IMR-90 (cell line): ENCODE measurements at regions not wholly inside any gene's neighbourhood (a gene's known extent, or its start where the extent isn't known, plus 50 kb on each side); places are given as distances from the start of the nearest gene placed in this dataset.

ENCODE experiments used
- ATAC-seq: fragments of 200-7000 bp; cut with Tn5 transposase; 2 replicates; pipeline ENCODE4 v1.9.1; 2020; ENCODE audit warnings: low read depth, mild to moderate bottlenecking, moderate library complexity
- BruUV-seq: library from RNA; stranded (reverse); fragments of 400-500 nt; replicated peaks from 2 replicates; lab custom pipeline; 2021; lab: Mats Ljungman, UMichigan
- CTCF ChIA-PET: fragments of 300-600 bp; formaldehyde crosslinking; extraction: SDS; loops from one replicate; lab custom pipeline; 2021; ENCODE audit warnings: antibody characterized with exemption; lab: Yijun Ruan, JAX
- POLR2A ChIA-PET: fragments of 300-600 bp; sonication (Branson Sonifier 250); formaldehyde crosslinking; loops from one replicate; lab custom pipeline; 2022; ENCODE audit warnings: antibody characterized with exemption; ENCODE audit not compliant: unreplicated experiment; lab: Charles Lee
- DNase-seq: peaks from one replicate; pipeline ENCODE4 v3.0.0; 2013
- H2AFZ ChIP-seq: replicated peaks from 2 replicates; pipeline ENCODE3; 2013; ENCODE audit warnings: low read length, mild to moderate bottlenecking; ENCODE audit not compliant: poor library complexity
- H2AK5ac ChIP-seq: 2 replicates; pipeline ENCODE4 v1.6.1; 2013; ENCODE audit warnings: low read depth, low read length, inconsistent platforms
- H2AK9ac ChIP-seq: replicated peaks from 2 replicates; pipeline ENCODE3; 2013; ENCODE audit warnings: mild to moderate bottlenecking, low read depth, low read length, moderate library complexity; ENCODE audit not compliant: poor library complexity
- H2BK120ac ChIP-seq: 2 replicates; pipeline ENCODE4 v1.6.1; 2013; ENCODE audit warnings: low read depth, low read length, inconsistent platforms
- H2BK15ac ChIP-seq: 3 replicates; pipeline ENCODE4 v1.6.1; 2013; ENCODE audit warnings: low read depth, low read length, inconsistent platforms
- H2BK20ac ChIP-seq: 2 replicates; pipeline ENCODE4 v1.6.1; 2013; ENCODE audit warnings: low read depth, mild to moderate bottlenecking, inconsistent platforms, low read length, moderate library complexity
- H2BK5ac ChIP-seq: 2 replicates; pipeline ENCODE4 v1.6.1; 2013; ENCODE audit warnings: mild to moderate bottlenecking, low read depth, low read length, inconsistent platforms; ENCODE audit not compliant: poor library complexity, severe bottlenecking
- H3K14ac ChIP-seq: replicated peaks from 2 replicates; pipeline ENCODE4 v1.6.1; 2013; ENCODE audit warnings: low read depth, low read length, inconsistent platforms
- H3K18ac ChIP-seq: 2 replicates; pipeline ENCODE4 v1.6.1; 2013; ENCODE audit warnings: low read depth, low read length, control low read depth
- H3K23ac ChIP-seq: 2 replicates; pipeline ENCODE4 v1.6.1; 2013; ENCODE audit warnings: low read depth, low read length, inconsistent platforms
- H3K27ac ChIP-seq: 2 replicates; pipeline ENCODE4 v1.5.1; 2013; ENCODE audit warnings: mild to moderate bottlenecking, control low read depth, low read length; ENCODE audit not compliant: insufficient read depth
- H3K27me3 ChIP-seq: 2 replicates; pipeline ENCODE4 v1.6.1; 2013; ENCODE audit warnings: low read length; ENCODE audit not compliant: control insufficient read depth, insufficient read depth
- H3K36me3 ChIP-seq: 2 replicates; pipeline ENCODE4 v1.6.1; 2013; ENCODE audit warnings: low read length, mixed read lengths; ENCODE audit not compliant: control insufficient read depth, insufficient read depth
- H3K4ac ChIP-seq: 2 replicates; pipeline ENCODE4 v1.6.1; 2013; ENCODE audit warnings: low read depth, low read length, inconsistent platforms
- H3K4me1 ChIP-seq: 2 replicates; pipeline ENCODE4 v1.6.1; 2013; ENCODE audit warnings: low read length, mixed read lengths; ENCODE audit not compliant: control insufficient read depth, insufficient read depth
- H3K4me2 ChIP-seq: 2 replicates; pipeline ENCODE4 v1.6.1; 2013; ENCODE audit warnings: low read depth, mild to moderate bottlenecking, control low read depth, low read length, moderate library complexity
- H3K4me3 ChIP-seq: 2 replicates; pipeline ENCODE4 v1.5.1; 2013; ENCODE audit warnings: low read depth, mild to moderate bottlenecking, control low read depth, low read length, moderate library complexity; ENCODE audit not compliant: insufficient read depth
- H3K56ac ChIP-seq: 2 replicates; pipeline ENCODE4 v1.6.1; 2013; ENCODE audit warnings: low read length, inconsistent platforms; ENCODE audit not compliant: insufficient read depth; ENCODE audit errors: extremely low read depth
- H3K79me1 ChIP-seq, 2 experiments: 2 replicates each; pipeline ENCODE4 v1.6.1; 2013; ENCODE audit warnings: low read length in 2 of 2, inconsistent platforms in 1 of 2, low read depth in 1 of 2
- H3K9ac ChIP-seq: 2 replicates; pipeline ENCODE4 v1.6.1; 2013; ENCODE audit warnings: low read depth, low read length, control low read depth
- H3K9me1 ChIP-seq: 2 replicates; pipeline ENCODE4 v1.6.1; 2013; ENCODE audit warnings: low read length, inconsistent platforms; ENCODE audit not compliant: insufficient read depth
- H3K9me3 ChIP-seq: 2 replicates; pipeline ENCODE4 v1.6.1; 2013; ENCODE audit warnings: low read length; ENCODE audit not compliant: control insufficient read depth, insufficient read depth
- H4K20me1 ChIP-seq: 2 replicates; pipeline ENCODE4 v1.6.1; 2013; ENCODE audit warnings: low read length, inconsistent platforms; ENCODE audit not compliant: insufficient read depth
- H4K5ac ChIP-seq: 2 replicates; pipeline ENCODE4 v1.6.1; 2013; ENCODE audit warnings: mild to moderate bottlenecking, low read depth, low read length, control low read depth
- H4K8ac ChIP-seq, 2 experiments: 2 replicates each; pipeline ENCODE4 v1.6.1; 2013; ENCODE audit warnings: low read depth in 2 of 2, low read length in 2 of 2, control low read depth in 1 of 2, inconsistent platforms in 1 of 2
- H4K91ac ChIP-seq: 2 replicates; pipeline ENCODE4 v1.6.1; 2013; ENCODE audit warnings: low read depth, low read length, inconsistent platforms; ENCODE audit not compliant: insufficient read depth
- CEBPB ChIP-seq: IDR thresholded peaks from 2 replicates; pipeline ENCODE4 v1.6.1; 2012; ENCODE audit warnings: low read depth, low read length, improper control_type of control experiment
- CTCF ChIP-seq: conservative IDR thresholded peaks from 2 replicates; pipeline ENCODE4 v1.5.1; 2012; ENCODE audit warnings: mild to moderate bottlenecking, low read depth, low read length, improper control_type of control experiment
- ELK1 ChIP-seq: fragments of 150-350 bp; IDR thresholded peaks from 2 replicates; pipeline ENCODE4 v1.6.1; 2016; ENCODE audit warnings: low read depth, mild to moderate bottlenecking, low read length, moderate library complexity, borderline replicate concordance
- RAD21 ChIP-seq: IDR thresholded peaks from 2 replicates; pipeline ENCODE4 v1.6.1; 2012; ENCODE audit warnings: low read length, improper control_type of control experiment
- USF2 ChIP-seq: fragments of 150-350 bp; IDR thresholded peaks from 2 replicates; pipeline ENCODE4 v1.6.1; 2017; ENCODE audit warnings: mild to moderate bottlenecking, antibody characterized with exemption, low read length, low read depth
- WGBS, 2 experiments: methylation state at CpG; one replicate each; pipeline versions ENCODE4 v1.1.5 to v1.1.7; 2013; ENCODE audit warnings: missing lambda C conversion rate in 2 of 2; ENCODE audit not compliant: insufficient read length in 1 of 2; ENCODE audit errors: extremely low coverage in 2 of 2; 5-methylcytosine and 5-hydroxymethylcytosine counted together
- dilution Hi-C: fragments of 300-500 bp; cut with HindIII; formaldehyde crosslinking; loops from one replicate; pipeline ENCODE4 v1.14.3; 2018; ENCODE audit warnings: low sequenced_read_pairs; ENCODE audit not compliant: unreplicated experiment
- in situ Hi-C: fragments of 300-500 bp; cut with MboI; formaldehyde crosslinking; loops from 3 replicates; pipeline ENCODE4 v1.14.3; 2019; ENCODE audit warnings: low sequenced_read_pairs, inconsistent platforms, mixed read lengths
- intact Hi-C: fragments of 100-400 bp; cut with micrococcal nuclease; formaldehyde crosslinking; loops from 2 replicates; pipeline ENCODE4 v1.10.0; 2022

- Histone ChIP-seq H3K27ac (no peak overlapping the region), H3K27me3 (no peaks in the 10 kb centered on the region), H2BK120ac (no peak overlapping the region), H3K4me1 (no peaks in the 10 kb centered on the region), H3K23ac (no peak overlapping the region), H3K79me1 (no peaks in the 10 kb centered on the region), H4K8ac (no peak overlapping the region), H3K4me2 (no peak overlapping the region), H3K4me3 (no peak overlapping the region), H2AFZ (no peak overlapping the region), H2BK15ac (no peak overlapping the region), H4K20me1 (no peaks in the 10 kb centered on the region), H2AK5ac (no peak overlapping the region), H3K9ac (no peak overlapping the region), H2AK9ac (no peak overlapping the region), H4K5ac (no peak overlapping the region), H3K9me1 (no peaks in the 10 kb centered on the region; the same call in 1 of the 2 replicates), H2BK5ac (no peak overlapping the region), H4K91ac (no peak overlapping the region), H3K14ac (no peak overlapping the region), H3K4ac (no peak overlapping the region), H2BK20ac (no peak overlapping the region), H3K56ac (no peak overlapping the region), H3K36me3 (no peaks in the 10 kb centered on the region), H3K18ac (no peak overlapping the region), H3K9me3 (no peaks in the 10 kb centered on the region)
- ChIA-PET CTCF (no interaction called here), POLR2A (no interaction called here)
- intact Hi-C loops: no loop called here
- BruUV-seq: no TSS peak
- ATAC-seq (peak; percentile 44; the same call in 1 of the 2 replicates), DNase-seq (peak; percentile 13)
- dilution Hi-C loops: no loop called here
- peak; percentile 64 for TF ChIP-seq CEBPB
- TF ChIP-seq RAD21: no peak
- no peak for TF ChIP-seq ELK1
- TF ChIP-seq USF2: no peak
- no peak for TF ChIP-seq CTCF
- in situ Hi-C loops: no loop called here
- whole genome bisulfite sequencing, 2 experiments: no CpG with 5 or more reads among the region's 3 CpGs
Observed at GRCh38 chr6:145539831-145540230, 195.5 kb downstream of the EPM2A start.
